HG02938 (cell line): ENCODE measurements at regions not wholly inside any gene's neighbourhood (a gene's known extent, or its start where the extent isn't known, plus 50 kb on each side); places are given as distances from the start of the nearest gene placed in this dataset.
"Not testable (repeated sequence)": the region's sequence is repeated elsewhere in the genome, so short reads cannot be mapped to it uniquely, and the experiment has no call there.

Experiments used
- ATAC-seq: cut with Tn5 transposase; IDR thresholded peaks from one replicate; pipeline ENCODE4 v1.9.1; 2021; ENCODE audit warnings: mild to moderate bottlenecking, moderate library complexity; ENCODE audit not compliant: unreplicated experiment

DNA sequence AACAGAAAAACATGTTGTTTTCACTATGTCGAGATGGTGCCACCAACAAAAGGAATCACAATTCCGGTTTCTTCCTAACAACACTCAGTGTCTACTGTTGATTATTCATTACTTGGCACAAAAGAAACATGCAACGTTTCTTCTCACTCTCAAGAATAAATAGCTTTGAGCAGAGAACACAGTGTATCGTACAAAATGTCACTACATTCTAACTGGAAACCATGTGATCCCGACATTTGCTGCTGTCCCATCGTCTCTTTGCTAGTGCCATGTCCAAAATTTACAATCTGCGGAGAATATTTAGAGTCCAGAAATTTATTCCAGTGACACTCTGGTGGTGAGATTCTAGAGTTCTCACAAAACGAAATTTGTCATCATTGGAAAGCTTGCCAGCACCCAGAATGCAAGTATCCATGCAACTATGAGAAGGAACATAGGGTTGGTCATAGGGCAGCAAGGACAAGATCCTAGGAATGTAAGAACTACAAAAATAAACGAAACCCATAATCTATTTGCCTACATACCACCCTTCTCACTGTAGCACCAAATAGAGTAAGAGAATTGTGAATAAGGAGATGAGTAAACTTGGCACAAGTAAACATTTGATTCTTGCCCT lies 505.1 kb downstream of the LTN1 start:
- no peak for ATAC-seq

DNA sequence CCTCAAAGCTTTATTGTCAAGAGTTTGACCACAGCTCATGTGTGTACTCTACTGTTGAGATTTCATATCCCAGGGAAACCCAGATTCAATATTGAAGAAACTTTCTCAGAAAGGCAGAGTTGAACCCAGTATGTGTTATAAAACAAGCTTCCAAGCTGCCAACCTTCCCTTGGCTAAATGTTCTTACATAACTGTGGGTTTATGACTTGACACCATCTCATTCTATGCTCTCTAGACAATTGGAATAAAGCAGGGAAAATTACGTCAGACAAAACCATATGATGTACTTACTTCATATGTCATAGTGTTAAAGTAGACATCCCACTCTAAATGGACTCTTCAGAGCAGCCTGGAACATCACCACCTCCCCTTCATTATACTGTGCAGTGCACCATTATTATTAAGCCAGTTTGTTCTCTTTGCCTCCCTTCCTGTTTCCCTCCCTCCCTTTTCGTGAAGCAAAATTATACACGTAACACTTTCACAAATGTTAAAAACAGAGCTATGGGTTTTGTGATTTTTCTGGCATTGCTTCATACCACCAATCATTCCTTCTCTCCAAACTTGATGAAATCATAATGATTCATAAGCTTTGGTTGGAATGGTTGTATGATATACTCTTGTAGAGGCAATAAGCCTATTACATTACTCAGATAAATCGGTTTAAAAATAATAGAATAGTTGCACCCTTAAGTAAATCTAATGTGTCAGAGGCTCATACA lies 507.2 kb downstream of the LTN1 start:
- no peak for ATAC-seq

DNA sequence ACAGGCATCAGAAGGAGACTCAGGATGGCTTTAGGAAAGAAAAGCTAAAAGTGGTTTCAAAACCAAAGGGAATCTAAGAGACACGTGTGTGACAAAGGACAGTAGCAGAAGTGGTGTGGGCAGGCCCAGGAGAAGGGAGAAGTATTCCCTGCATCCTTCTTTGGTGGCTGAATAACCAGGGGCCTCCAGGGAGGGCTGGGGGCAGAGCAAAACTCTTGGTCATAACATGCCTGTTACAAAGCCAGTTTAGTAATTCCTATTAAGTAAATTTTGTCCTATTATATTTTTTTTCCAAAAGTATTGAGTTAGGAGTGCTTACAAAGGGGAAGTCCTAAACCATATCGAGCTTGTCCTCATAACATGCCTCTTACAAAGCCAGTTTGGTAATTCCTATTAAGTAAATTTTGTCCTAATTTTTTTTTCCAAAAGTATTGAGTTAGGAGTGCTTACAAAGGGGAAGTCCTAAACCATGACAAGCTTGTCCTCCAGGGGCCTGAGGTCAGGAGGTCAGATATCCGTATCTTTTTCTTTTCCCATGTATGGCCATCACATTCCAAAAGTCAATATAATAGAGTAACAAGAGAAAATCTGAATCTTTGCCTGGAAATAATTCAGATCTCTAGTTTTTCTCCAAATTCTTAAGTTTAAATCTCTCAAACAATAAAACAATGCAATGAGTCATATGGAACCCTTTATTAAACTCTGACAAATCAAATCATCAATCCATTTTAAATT lies 509.2 kb downstream of the LTN1 start:
- no peak for ATAC-seq

DNA sequence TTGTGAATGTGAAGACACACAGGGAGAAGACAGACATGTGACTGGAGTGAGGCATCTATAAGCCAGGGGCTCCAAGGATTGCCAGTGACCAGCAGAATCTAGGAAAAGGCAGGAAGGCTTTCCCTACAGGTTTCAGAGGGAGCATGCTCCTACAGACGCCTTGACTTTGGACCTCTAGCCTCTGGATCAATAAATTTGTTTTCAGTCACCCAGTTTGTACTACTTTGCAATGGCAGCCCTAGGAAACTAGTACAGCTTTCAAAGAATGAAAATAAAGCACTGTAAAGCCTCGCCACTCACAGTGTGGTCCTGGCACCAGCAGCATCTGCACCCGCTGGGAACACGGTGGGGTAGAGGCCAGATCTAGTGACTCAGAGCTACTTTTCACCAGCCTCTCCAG lies 510.0 kb downstream of the LTN1 start:
- no peak for ATAC-seq

DNA sequence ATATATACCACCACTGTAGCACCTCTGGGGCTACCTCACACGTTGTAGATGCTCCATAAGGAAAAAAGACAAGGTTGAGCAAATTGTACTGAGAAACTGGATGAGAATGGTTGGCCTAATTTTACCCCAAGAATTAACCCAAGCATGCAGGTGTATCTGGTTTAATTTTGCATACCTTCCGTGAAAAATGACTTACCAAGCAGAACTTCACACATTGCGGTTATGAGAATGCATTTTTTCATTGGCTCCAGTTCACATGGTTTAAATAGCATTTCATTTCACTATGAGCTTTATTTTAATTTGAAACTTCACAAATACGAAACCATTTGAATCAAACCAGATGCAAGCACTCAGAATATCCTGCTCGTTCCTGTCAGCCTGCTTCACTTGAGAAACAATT lies 512.2 kb downstream of the LTN1 start:
- ATAC-seq, result no peak

DNA sequence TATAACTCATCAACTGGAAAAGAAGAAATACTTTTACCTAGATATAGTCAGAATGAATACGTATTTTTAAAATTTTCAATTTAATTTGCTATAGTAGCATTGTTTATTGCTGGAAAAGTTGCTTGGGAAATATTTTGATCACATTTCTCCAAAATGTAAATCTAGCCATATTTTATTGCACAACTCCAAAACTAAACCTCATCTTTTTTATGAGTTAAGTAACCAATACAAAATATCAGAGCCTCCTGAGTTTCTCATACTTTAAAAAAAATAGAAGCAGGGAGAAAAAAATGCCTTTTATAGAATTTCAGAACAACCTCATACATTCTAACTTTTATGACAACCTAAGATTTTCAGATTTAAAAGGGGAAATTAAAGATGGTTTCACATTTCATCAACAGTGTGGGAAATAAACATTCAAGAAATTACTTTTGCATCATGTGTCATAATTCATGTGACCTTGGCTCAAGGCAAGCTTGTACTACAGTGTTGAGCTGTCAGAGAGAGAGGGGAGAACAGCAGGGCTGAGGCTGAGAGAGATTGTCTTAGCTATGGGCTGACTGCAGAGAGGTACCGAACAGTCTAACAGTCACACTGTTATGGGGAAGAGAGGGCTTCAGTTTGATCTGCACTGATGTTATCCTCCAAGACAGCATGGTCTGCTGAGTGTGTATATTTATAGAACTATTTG lies 519.0 kb downstream of the LTN1 start:
- no peak for ATAC-seq

DNA sequence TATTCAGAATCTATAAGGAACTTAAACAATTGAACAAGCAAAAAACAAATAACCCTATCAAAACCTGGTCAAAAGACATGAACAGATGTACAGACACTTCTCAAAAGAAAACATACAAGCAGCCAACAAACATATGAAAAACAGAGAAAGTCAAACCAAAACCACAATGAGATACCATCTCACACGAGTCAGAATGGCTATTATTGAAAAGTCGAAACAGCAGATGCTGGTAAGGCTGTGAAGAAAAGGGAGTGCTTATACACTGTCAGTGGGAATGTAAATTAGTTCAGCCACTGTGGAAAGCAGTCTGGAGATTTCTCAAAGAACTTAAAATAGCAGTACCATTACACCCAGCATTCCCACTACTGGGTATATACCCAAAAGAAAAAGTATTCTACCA lies 520.1 kb downstream of the LTN1 start:
- not testable (repeated sequence) for ATAC-seq

DNA sequence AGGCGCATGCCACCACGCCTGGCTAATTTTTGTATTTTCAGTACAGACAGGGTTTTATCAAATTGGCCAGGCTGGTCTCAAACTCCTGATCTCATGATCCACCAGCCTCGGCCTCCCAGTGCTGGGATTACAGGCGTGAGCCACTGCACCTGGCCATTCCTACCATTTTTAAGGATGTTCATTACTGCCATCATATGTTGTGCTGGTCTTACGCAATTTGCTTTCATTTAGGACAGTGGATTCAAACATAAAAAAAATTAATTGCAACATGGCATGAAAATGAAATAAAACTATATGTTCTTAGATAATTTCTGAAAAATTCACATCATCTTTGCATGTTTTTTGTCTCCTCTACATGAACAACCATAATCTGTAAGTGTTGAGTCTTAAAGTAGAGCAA lies 527.7 kb downstream of the LTN1 start:
- no peak for ATAC-seq

DNA sequence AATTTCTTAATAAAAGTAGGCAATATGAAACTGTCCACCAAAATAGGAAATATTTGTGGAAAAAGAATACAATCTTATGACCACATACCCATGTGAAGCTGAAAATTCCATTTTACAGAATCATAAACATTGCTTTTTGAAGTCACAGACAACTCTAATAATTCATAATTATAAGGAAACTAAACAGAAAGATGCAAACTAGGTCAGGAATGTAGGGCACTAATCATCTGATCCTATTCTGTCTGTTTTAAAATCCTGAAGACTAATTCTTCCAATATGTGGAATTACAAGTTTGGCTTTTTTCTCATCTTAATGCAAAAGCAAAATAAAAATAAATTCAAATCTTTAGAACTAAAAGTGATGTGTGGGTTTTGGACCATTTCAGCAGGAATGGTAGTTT lies 528.6 kb downstream of the LTN1 start:
- no peak for ATAC-seq

DNA sequence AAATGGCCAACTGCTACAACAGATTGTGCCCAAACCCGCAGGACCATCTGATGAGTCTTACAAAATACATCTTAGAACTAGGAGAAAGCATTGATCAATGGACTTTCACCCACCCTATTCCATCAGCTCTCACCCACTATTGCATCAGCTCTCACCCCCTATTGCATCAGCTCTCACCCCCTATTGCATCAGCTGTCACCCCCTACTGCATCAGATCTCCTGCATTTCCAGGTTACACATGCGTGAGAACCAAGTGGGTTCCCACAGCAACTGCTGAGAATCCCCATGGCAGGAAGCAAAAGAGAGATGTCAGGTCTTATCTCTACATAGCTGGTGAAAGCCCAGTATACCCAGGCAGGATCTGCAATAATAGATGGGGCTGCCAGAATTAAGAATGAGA lies 533.5 kb downstream of the LTN1 start:
- no peak for ATAC-seq

DNA sequence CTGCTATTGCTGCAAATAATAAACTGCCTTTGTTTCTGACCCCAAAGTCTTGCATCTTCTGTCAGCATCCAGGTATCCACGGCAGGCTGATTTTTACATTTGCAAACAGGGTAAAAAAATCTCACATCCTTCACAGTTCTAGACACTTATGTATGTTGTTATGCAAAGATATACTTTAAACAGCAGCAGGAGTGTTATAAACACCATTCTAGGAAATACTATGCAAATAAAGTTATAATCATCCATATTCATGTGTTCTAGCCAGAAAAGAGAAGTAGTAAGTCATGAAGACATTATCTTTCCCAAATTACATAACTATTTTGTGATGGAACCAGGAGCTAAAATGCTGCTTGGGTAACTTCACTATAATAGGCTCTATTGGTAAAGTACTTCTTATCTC lies 534.2 kb downstream of the LTN1 start:
- ATAC-seq, result no peak

DNA sequence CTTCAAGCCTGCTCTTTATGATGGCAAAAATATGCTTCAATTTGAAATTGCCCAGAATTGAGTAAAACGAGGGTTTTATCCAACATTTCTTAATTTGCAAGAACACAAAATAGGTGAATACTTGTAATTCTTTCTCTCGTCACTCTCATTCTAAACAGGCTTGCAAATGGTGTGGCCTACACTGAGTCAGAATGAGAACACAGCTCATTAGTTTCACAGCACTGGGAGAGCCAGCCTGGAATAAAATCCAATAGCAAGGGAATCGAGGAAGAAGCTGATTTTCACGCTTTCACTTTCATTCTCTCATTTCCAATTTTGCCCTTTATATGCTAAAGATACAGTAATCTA lies 537.5 kb downstream of the LTN1 start:
- ATAC-seq, result no peak

DNA sequence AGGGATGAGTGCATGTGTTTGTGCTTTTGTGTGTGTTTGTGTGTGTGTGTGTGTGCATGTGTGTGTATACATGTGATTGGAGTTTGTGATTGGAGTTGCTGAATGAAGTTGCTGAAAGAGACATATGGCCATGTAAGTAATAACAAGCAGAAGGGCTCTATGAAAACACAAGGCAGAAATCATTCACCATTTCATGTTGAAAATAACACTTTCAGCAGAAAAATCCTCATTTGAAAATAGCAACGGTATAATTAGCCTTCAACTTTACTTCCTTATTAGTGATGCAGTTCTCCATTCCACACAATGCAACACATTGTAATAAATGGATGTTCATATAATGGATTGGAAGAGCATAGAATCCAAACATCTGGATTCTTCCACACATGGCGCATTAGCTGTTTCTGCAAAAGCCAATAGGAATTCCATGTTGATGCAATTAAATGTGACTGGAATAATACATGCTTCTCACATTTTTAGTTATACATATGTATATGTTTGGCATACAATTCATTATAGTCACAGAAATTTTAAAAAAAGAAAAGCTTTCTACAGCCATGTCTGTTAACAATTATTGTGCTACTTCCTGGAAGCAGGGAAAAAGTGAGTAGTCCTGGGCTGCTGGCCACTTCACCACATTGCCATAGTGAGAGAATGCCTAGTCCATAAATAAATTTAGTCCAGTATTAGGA lies 538.0 kb downstream of the LTN1 start:
- ATAC-seq, result no peak

DNA sequence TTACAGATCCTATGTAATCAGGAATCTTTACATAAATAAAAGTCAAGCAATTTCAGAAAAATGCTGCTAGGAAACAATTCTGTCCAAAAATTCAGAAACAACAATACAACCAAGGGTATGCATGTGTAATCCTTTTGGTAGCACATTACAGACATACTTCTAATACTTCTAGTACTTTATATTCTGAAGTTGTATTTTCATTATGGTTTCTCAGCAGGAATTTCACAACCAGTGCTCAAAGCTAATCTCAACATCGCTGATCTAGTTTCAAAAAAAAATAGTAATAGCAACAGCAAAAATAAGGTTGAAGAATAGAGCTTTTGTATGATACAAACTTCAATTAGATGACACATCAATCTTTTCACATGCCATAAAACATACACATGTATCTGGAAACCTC lies 545.2 kb downstream of the LTN1 start:
- no peak for ATAC-seq

DNA sequence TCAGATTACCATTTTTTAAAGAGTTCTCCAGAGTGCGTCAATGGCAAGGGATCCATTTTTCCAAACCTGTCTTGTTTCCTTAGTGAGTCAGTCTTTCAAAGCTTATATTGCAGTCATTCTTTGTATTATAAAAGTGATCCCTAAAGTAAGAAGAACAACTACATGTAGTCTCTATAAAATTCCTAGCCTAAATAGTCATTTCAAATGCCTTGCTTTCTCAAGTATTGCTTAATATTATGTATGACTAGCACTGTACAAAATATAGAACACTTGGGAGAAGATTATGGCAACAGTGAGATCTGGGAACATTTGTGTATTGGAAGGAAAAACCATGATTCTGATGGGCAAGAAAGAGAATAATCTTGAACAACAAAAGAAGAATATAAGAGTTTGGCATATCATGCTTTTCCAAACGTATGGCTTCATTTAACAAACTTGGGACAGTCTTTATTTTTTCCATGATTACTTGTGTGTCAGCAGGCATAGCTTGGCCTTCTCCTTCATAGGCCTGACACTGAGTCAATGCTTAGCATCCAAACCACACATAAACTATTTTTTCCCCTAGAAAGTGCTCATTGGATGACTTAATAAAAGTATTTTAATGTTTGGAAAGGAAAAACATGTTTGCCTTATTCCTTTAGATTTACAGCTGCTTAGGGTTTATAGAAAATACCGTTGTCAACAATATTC lies 547.4 kb downstream of the LTN1 start:
- no peak for ATAC-seq

DNA sequence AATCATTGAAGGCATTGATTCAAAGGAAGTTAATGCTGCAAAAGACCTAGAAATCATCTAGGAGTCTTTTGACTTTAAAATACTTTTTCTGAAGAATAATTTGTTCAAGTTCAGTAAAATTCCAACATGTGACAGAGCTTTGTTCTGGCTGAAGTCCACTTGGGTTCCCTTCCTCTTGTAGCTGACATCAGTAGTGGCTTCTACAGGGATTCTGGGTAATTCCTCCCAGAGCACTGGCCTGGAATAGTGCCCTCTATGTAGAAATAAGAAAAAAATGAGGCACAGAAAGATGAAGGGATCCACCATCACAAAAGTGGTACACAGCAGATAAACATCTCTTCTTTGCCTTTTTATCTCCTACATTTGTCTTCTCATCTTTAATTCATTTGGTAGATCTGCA lies 548.1 kb downstream of the LTN1 start:
- ATAC-seq, result no peak

DNA sequence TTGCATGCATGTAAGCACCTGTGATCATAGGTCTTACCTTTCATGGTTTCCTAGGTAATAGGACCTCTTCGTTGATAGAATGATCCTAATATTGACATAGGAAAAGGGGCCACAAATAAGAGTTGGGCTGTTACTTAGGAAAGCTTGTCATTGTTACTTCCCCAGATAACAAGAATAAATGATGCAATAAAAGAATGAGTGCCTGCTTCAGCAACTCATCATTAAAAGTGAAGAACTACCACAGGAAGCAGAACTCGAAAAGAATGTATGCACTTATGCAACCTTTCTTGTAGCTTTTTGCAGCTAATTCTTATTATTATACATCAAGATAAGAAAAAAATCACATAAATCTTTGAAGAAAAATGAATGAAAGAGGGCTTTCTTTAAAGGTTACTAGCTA lies 548.6 kb downstream of the LTN1 start:
- no peak for ATAC-seq

DNA sequence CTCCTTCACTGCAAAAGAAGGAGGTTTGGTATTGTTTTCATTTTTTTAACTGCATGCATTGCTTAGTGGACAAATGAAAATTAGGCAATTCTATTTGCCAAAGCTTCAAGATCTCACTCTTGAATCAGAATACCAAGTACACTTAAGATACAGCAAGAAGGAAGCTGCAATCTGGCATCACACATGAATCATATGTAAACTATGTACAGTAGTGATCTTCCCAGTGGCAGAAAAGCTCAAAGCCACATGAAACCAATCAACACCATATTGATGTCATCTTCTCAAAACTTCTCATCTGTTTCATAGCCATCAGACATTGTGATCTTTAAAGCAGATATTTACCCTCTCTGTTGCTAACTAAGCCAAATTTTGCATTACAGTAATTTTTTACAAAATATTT lies 550.1 kb downstream of the LTN1 start:
- no peak for ATAC-seq

DNA sequence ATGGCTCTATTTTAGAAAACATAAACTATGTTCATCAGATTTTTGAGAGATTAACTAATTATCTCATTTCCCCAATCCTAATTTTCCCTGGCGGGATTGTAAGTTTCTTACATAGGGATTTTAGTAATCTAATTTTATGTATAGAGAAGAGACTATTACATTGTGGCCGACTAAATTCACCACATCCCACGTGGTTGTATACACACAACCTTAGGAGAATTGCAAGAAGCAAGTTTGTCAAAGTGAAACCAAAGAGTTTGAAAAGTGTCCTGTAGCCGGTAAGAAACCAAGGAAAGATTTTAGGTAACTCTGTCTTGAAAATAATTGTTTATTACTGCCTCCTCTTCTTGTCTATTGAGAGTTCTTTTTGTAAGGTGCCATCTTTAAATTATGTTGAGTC lies 550.6 kb downstream of the LTN1 start:
- ATAC-seq, result no peak

DNA sequence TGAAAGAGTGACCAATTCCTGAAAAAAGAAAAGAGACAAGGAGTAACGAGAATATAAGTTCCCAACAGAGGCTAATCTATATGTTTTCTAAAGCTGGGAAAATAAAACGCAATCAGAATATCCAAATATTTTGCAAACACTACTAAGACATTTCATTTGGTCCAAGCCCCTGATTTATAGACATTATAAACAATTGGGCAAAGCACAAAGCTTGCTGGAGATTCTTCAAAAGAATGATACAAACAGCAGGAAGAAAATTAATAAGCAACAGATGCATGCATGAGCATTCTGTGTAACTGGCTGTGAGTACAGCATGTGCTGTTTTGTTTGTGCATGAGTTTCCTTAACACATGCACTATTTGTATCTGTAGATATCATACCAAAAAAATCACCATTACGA lies 552.9 kb downstream of the LTN1 start:
- no peak for ATAC-seq

DNA sequence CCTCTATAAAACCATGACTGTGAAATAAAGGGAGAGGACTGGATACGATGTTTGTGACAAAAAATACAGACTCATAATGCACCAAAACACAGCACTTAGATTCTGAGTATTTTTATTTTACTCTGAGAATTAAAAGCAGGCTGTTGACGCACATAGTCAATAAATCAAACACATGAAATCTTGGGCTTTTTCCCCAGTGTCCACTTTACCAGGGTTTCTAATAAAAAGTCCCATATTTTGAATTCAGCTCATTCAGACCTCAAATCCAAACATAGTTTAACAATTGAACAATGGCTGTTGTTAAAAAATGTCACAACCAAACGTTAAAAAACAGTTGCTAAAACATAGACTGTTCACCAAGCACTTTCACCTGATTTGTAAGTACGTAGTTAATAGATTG lies 553.4 kb downstream of the LTN1 start:
- ATAC-seq, result no peak
